Endothelial cell of umbilical vein (primary cell): ENCODE measurements at regions not wholly inside any gene's neighbourhood (a gene's known extent, or its start where the extent isn't known, plus 50 kb on each side); places are given as distances from the start of the nearest gene placed in this dataset.

Experiments
- BruUV-seq: library from RNA; stranded (reverse); fragments of 400-500 nt; replicated peaks from 2 replicates; lab custom pipeline; 2021; lab: Mats Ljungman, UMichigan
- CTCF ChIA-PET: fragments of 300-600, 350-600 bp; sonication (Branson Sonifier 250); formaldehyde crosslinking; loops from one replicate; lab custom pipeline; 2021; ENCODE audit warnings: antibody characterized with exemption, inconsistent platforms; lab: Charles Lee
- POLR2A ChIA-PET: fragments of 300-600, 350-600 bp; sonication (Branson Sonifier 250); formaldehyde crosslinking; loops from one replicate; lab custom pipeline; 2021; ENCODE audit warnings: antibody characterized with exemption, inconsistent platforms; lab: Charles Lee
- DNase-seq: peaks from one replicate; pipeline ENCODE4 v3.0.0-alpha.2; 2011; ENCODE audit warnings: low read depth, low spot score
- FAIRE-seq: peaks from 2 replicates; lab custom pipeline; 2011; peaks lifted over from hg19 to GRCh38; lab: Jason Lieb, UNC
- H2AFZ ChIP-seq: 2 replicates; pipeline ENCODE4 v1.6.0; 2012; ENCODE audit warnings: low read depth, low read length, control low read depth, inconsistent platforms
- H3K27ac ChIP-seq: 2 replicates; pipeline ENCODE4 v1.5.1; 2011; ENCODE audit warnings: low read depth, mild to moderate bottlenecking, control low read depth, low read length, moderate library complexity; ENCODE audit not compliant: insufficient read depth
- H3K27me3 ChIP-seq, 2 experiments: 2 replicates each; pipeline versions ENCODE4 v1.6.0 to v1.6.1; 2011; ENCODE audit warnings: low read length in 2 of 2, mixed read lengths in 1 of 2; ENCODE audit not compliant: control insufficient read depth in 2 of 2, insufficient read depth in 2 of 2
- H3K36me3 ChIP-seq, 2 experiments: 2 replicates in 1 of 2; 3 replicates in 1 of 2; pipeline ENCODE4 v1.5.1; 2011; ENCODE audit warnings: low read length in 2 of 2, mild to moderate bottlenecking in 1 of 2, moderate library complexity in 1 of 2; ENCODE audit not compliant: control insufficient read depth in 2 of 2, insufficient read depth in 2 of 2; ENCODE audit errors: extremely low read depth in 1 of 2
- H3K4me1 ChIP-seq: 3 replicates; pipeline ENCODE4 v1.5.1; 2011; ENCODE audit warnings: mild to moderate bottlenecking, low read length; ENCODE audit not compliant: control insufficient read depth, insufficient read depth; ENCODE audit errors: extremely low read depth
- H3K4me2 ChIP-seq: 2 replicates; pipeline ENCODE4 v1.6.1; 2011; ENCODE audit warnings: low read length, control low read depth, mixed read lengths; ENCODE audit not compliant: insufficient read depth
- H3K4me3 ChIP-seq, 3 experiments: fragments of 200-600 bp in 1 of 3; sonication (generic), shearing (Covaris generic) in 1 of 3; replicated peaks in 1 of 3; 2 replicates each; pipeline ENCODE4 v1.5.1; 2011 to 2016; ENCODE audit warnings: control low read depth in 3 of 3, low read length in 3 of 3, mild to moderate bottlenecking in 2 of 3, inconsistent platforms in 1 of 3, low read depth in 1 of 3, moderate library complexity in 1 of 3; ENCODE audit not compliant: insufficient read depth in 1 of 3
- H3K79me2 ChIP-seq: 2 replicates; pipeline ENCODE4 v1.6.0; 2012; ENCODE audit warnings: low read length, inconsistent platforms; ENCODE audit not compliant: control insufficient read depth, insufficient read depth
- H3K9ac ChIP-seq: replicated peaks from 2 replicates; pipeline ENCODE3; 2011; ENCODE audit warnings: low read length, control low read depth; ENCODE audit not compliant: insufficient read depth; ENCODE audit errors: extremely low read depth
- H3K9me1 ChIP-seq: replicated peaks from 3 replicates; pipeline ENCODE4 v1.6.0; 2011; ENCODE audit warnings: mild to moderate bottlenecking, low read length; ENCODE audit not compliant: control insufficient read depth, insufficient read depth; ENCODE audit errors: extremely low read depth
- H3K9me3 ChIP-seq: replicated peaks from 2 replicates; pipeline ENCODE4 v1.5.1; 2012; ENCODE audit warnings: low read length, inconsistent platforms; ENCODE audit not compliant: control insufficient read depth, insufficient read depth
- H4K20me1 ChIP-seq: replicated peaks from 2 replicates; pipeline ENCODE3; 2011; ENCODE audit warnings: mild to moderate bottlenecking, low read length; ENCODE audit not compliant: control insufficient read depth, insufficient read depth; ENCODE audit errors: extremely low read depth
- CTCF ChIP-seq, 2 donors: IDR thresholded peaks; 1 replicate in 1 of 2; 2 replicates in 1 of 2; pipeline ENCODE4 v1.5.1; 2011; ENCODE audit warnings: low read length in 2 of 2, mild to moderate bottlenecking in 2 of 2, moderate library complexity in 2 of 2, control low read depth in 1 of 2, inconsistent platforms in 1 of 2, low read depth in 1 of 2; ENCODE audit not compliant: insufficient read depth in 1 of 2; ENCODE audit errors: extremely low read depth in 1 of 2
- EZH2 ChIP-seq: IDR thresholded peaks from 2 replicates; pipeline ENCODE4 v1.6.1; 2012; ENCODE audit warnings: borderline replicate concordance, low read depth, mild to moderate bottlenecking, moderate library complexity, low read length, inconsistent platforms; ENCODE audit not compliant: severe bottlenecking
- FOS ChIP-seq: IDR thresholded peaks from 2 replicates; pipeline ENCODE4 v1.6.1; 2011; ENCODE audit warnings: mild to moderate bottlenecking, low read length, moderate library complexity, borderline replicate concordance; ENCODE audit not compliant: insufficient read depth
- GATA2 ChIP-seq: IDR thresholded peaks from 2 replicates; pipeline ENCODE4 v1.7.0; 2011; ENCODE audit warnings: low read depth, mild to moderate bottlenecking, moderate library complexity, mixed read lengths, low read length; ENCODE audit not compliant: insufficient read length, insufficient read depth
- JUN ChIP-seq: IDR thresholded peaks from 2 replicates; pipeline ENCODE4 v1.6.1; 2011; ENCODE audit warnings: borderline replicate concordance, low read depth; ENCODE audit not compliant: insufficient read length, insufficient read depth
- MYC ChIP-seq: IDR thresholded peaks from one replicate; pipeline ENCODE4 v1.6.1; 2011; ENCODE audit warnings: mild to moderate bottlenecking, low read depth, low read length
- POLR2A ChIP-seq: IDR thresholded peaks from 2 replicates; pipeline ENCODE4 v1.6.1; 2012; ENCODE audit warnings: low read depth, mild to moderate bottlenecking, control low read depth, low read length
- POLR2AphosphoS5 ChIP-seq: IDR thresholded peaks from 2 replicates; pipeline ENCODE4 v1.6.1; 2012; ENCODE audit warnings: low read depth, mild to moderate bottlenecking, control low read depth, low read length, moderate library complexity; ENCODE audit not compliant: insufficient read depth
- dilution Hi-C: fragments of 300-500 bp; cut with MboI; formaldehyde crosslinking; loops from one replicate; pipeline ENCODE4 v1.15.0; 2019; ENCODE audit warnings: low sequenced_read_pairs; ENCODE audit not compliant: extremely low pct_ligation_motif_present
- intact Hi-C: fragments of 100-400 bp; cut with micrococcal nuclease; formaldehyde crosslinking; loops from one replicate; pipeline ENCODE4 v1.10.0; 2022
- TF ChIP-seq, protein P1 (sequence below): IDR thresholded peaks from 2 replicates; pipeline ENCODE4 v1.6.1; 2011; ENCODE audit not compliant: insufficient read depth, insufficient read length

DNA sequence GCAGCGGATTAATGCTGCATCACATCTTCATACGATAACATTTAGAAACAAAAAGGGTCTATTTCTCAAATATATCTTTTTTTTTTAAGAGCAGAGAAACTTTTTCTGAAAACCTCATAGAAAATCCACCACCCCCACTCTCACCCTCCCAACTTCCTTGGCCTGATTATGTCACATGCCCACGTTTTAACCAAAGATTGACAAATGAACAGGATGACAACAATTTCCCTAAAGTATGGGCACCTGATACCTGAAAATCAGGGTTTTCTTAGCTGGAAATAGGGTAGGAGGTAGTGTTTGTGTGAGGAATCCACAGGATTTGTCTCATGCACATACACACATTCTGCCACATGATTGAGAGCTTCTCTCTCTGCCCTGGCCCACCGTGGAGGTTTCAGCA lies 74.7 kb upstream of the MDM1 start:
- no peak for DNase-seq
- intact Hi-C loops, result loop anchor here (1.0 to 2.0 kb wide), 4 partner anchors 16 to 280 kb away; partner anchors contain the start of genes NUP107 and RAP1B
- Histone ChIP-seq H3K36me3 (no peaks in the 10 kb centered on the region), H4K20me1 (no peaks in the 10 kb centered on the region), H3K27ac (no peak overlapping the region), H3K27me3 (peaks cover 0 to 2% of the 10 kb centered on the region in 2 experiments), H3K4me3 (no peak overlapping the region), H3K4me2 (no peak overlapping the region), H3K9me3 (no peaks in the 10 kb centered on the region), H3K4me1 (peaks cover 21% of the 10 kb centered on the region), H3K79me2 (no peaks in the 10 kb centered on the region), H2AFZ (no peak overlapping the region), H3K9me1 (no peaks in the 10 kb centered on the region), H3K9ac (no peak overlapping the region)
- dilution Hi-C loops, result no loop called here
- FAIRE-seq, result no peak
- TF ChIP-seq MYC (no peak), CTCF (IDR thresholded peaks at IDR 0.05; ENCODE audit: extremely low read depth in 1 of 2, insufficient read depth in 1 of 2, low read depth in 1 of 2, low read length in 2 of 2) (no peak), POLR2AphosphoS5 (no peak), GATA2 (no peak), FOS (no peak), POLR2A (no peak), EZH2 (no peak), JUN (no peak)
- TF ChIP-seq, protein P1, sequence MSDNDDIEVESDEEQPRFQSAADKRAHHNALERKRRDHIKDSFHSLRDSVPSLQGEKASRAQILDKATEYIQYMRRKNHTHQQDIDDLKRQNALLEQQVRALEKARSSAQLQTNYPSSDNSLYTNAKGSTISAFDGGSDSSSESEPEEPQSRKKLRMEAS, result no peak
- BruUV-seq, result no TSS peak
- ChIA-PET POLR2A (interaction anchor here (0.8 to 1.3 kb wide), 2 partner anchors 29 to 203 kb away, joined by 5 to 10 read pairs; partner anchors contain the start of gene RAP1B), CTCF (interaction anchor here (1.0 to 2.8 kb wide), 10 partner anchors 13 to 210 kb away, joined by 3 to 14 read pairs (median 4); partner anchors contain the start of gene RAP1B)
